Upper lobe of left lung (tissue), 4 donors: ENCODE measurements at regions not wholly inside any gene's neighbourhood (a gene's known extent, or its start where the extent isn't known, plus 50 kb on each side); places are given as distances from the start of the nearest gene placed in this dataset.

Source experiments
- CTCF ChIP-seq, 6 experiments: fragments of 450-650 bp in 4 of 6; fragments of 200-600 bp in 2 of 6; sonication (generic) in 2 of 6; IDR thresholded peaks; one replicate each; pipeline ENCODE4 v1.5.1; 2016 to 2019; ENCODE audit warnings: antibody characterized with exemption in 6 of 6
- EP300 ChIP-seq, 4 donors: sonication (generic); formaldehyde crosslinking; IDR thresholded peaks; one replicate each; pipeline ENCODE4 v1.5.1; 2017; ENCODE audit warnings: antibody characterized with exemption in 4 of 4, control low read depth in 2 of 4
- POLR2A ChIP-seq, 4 donors: fragments of 450-650 bp; IDR thresholded peaks; one replicate each; pipeline ENCODE4 v1.5.1; 2016 to 2017; ENCODE audit warnings: antibody characterized with exemption in 4 of 4, mild to moderate bottlenecking in 2 of 4
- POLR2AphosphoS5 ChIP-seq, 2 donors: sonication (generic); formaldehyde crosslinking; IDR thresholded peaks; one replicate each; pipeline ENCODE4 v1.5.1; 2017; ENCODE audit warnings: antibody characterized with exemption in 2 of 2

DNA sequence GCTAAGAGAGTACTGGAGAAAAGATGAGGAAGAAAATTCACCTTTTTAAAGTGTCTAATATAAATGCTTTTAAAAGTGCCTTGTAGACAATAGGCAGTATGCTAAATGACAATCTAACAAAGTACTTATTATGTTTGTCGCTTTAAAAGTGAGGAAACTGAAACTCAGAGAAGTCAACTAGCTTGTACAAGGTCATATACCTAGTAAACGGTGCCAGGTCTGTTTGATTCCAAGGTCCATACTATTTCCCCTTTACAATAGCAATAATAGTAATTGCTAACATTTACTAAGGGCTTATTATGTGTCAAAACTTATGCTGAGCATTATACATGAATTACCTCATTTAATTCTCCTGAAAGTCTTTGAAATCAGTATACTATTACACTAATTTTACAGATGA is 328.6 kb upstream of the SLC24A2 start:
- TF ChIP-seq POLR2AphosphoS5 (IDR thresholded peaks at IDR 0.05) (no peak), CTCF (IDR thresholded peaks at IDR 0.05) (no peak), POLR2A (IDR thresholded peaks at IDR 0.05) (no peak), EP300 (IDR thresholded peaks at IDR 0.05) (no peak)
